GM18907 (cell line): ENCODE measurements at regions not wholly inside any gene's neighbourhood (a gene's known extent, or its start where the extent isn't known, plus 50 kb on each side); places are given as distances from the start of the nearest gene placed in this dataset.

Experiments
- ATAC-seq: cut with Tn5 transposase; IDR thresholded peaks from one replicate; pipeline ENCODE4 v1.9.1; 2021; ENCODE audit warnings: mild to moderate bottlenecking, moderate library complexity; ENCODE audit not compliant: unreplicated experiment

DNA sequence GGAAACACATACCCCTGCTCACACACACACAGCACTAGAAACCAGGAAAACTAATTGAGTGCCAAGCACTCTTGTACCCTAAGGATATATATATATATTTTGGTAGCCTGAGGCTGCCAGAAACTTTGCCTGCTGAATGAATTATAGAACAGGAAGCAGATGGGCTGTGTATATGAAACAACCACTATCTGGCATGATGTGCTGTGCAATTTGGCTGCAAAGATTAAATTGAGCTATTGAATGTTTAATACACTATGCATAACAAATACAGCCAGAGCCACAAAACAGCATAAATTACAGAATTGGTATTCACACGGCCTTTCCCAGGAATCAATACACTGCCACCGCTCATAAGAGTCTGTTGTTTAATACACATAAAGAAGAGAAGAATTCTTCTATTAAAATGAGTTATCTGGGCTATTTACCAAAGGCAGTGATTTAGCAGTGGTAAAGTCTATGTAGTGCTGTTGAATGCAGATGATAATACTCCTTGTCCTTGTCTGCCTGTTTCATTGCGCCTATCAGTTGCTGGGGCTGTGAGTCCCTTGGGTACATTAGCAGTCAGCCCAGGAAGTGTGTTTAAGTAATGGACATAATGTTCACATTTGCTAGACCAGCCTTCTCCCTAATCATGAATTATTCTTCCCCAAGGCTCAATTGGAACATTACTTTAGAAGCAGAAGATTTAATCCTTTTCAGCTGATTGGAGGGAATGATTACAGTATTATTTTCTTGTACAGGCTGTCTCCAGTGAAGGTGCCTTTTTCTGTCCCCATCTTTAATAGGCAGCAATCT, 294.3 kb downstream of the TLE1 start:
- ATAC-seq: no peak

DNA sequence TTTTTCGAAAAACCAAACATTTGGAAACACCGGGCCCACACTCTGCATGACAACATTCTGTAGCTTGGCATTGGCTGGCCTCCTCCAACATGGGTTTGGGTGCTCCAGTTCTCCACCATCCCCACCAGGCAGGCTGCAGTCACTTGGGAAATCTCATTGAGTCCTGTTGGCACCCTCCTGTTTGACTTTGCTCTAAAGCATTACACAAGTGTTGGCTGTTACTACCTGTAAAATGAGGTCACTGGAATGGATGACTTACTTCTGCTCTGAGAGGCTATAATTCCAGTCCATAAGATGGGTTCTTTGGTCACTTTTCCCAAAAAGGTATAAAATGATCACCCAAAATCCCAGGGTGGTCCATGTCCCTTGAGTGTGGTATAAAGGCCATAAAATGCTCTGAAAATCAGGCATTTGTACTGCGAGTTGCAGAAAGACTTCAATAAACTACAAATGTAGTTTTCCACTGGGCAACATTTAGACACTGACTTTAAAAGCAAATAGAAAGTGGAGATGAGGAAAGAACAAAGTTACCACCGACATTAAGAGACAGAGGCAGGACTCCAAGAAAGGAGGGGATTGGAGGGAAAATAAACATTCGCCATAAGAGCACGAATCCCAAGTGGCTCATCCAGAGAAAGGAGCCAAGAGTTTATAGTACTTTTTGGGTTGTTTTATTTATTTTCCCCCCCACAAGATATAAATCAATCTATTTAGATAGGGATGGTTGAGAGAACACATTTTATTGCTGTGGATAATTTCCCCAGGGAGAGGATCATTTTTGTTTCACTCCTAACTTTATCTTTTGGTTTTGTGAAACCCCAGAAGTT, 295.1 kb downstream of the TLE1 start:
- ATAC-seq: no peak

DNA sequence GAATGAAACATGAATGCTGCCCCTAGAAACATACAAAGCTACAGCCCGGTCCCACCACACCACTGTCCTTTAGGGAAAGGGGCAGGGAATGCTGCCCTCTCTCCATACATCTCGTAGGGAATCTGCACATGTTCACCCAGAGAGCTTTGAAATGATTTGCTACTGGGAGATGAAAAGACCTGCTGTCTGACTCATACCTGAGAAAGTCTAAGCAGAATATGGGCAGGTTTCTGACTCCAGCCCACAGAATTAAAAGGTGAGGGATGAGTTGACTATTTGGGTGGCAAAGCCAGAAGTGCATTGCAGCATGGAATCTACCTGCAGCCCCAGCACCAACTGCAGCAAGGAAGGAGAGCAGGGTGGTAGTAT, 297.9 kb downstream of the TLE1 start:
- no peak for ATAC-seq

DNA sequence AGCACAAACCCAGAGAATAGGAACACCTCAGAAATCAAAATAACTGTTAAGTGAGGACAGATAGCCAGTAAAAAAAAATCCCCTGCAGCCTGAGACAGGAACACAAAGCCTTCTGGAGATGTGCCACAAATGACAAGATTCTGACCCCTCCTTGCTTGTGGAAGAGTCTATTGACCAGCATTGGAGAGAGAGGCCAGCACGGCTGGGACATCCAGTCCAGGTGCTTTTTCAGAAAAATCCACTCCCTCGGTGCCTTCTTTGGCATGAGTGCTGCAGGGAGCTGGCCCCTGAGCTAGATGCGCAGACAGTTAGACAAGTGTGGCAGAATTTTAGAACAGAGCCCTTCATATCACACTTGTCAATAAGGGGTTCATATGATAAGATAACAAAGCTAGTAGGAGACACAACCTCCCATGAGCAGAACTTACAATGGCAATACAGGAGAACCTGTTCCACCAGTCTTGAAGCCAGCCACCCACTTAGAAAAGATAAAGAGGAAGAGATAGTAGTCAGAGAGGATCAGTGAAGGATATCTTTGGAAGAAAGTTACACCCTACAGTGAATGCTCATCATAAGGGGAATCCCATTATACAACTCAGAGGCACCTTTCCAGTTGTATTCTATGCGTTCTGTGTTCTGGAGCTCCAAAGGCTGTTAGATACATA, 298.4 kb downstream of the TLE1 start:
- no peak for ATAC-seq

DNA sequence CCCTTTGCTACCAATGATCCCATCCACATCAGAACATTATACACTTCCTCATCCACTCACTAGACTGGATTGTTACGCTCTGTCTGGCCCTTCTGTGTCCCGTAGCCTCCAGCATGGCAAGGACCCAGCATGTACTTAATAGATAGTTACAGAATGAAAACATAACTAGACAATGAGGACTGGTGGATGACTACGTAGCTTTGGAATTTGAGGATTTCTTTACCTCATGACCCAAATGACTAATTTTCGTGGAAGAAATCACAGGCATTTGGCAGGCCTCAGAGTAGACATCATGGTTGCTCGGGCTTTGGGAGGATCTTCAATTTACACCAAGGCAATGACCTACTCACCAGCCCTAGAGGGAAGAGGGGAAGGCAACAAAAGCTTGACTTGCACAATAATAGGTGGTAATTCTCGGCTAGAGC, 299.8 kb downstream of the TLE1 start:
- no peak for ATAC-seq

DNA sequence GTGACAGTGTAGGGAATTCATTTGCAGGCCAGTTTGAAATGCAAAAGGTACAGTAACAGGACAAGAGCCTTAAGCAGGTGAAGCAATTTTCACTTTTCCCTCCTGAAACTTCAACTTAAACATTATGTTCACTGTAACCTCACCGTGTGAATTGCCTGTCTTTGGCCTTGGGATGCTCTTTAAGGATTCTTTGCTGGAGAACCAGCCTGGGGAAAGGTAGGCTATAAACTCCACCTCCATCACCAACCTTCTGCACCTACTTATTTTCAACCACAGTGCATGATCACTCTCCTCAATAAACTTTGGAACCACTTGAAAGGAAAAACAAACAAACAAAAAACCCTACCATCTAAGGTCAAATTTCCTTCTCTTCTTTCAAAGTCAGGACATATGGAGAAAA, 300.5 kb downstream of the TLE1 start:
- no peak for ATAC-seq

DNA sequence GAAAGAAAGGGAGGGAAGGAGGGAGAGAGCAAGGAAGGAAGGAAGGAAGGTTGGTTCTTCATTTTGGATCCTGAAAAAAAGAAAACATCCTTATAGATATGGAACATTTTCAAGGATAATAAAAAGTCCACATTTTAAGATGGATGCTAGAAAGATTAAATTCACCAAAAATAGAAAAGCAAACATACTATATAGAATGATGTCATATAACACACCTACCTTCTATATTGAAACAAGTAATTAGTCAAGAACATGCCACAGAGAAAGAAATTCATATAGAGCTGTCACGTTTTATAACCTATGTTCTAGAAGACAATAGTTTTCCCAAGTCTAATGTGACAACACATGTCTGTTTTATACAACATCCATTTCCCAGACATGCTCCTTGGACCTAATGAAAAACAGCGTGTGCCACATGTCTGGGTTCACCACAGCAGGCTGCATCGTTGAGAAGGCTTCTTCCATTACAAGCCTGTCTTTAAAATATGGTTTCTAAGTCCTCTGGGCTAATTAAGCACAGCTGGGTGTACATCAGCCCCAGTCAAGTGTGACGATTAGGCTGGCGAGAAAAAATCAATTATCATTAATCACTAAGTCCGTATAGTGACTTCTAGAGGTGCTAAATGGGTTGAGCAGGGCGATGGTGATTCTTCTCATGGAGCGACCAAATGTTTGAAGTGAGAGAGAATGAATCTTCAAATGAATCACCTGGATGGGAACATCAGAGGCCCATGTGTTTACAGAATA, 301.8 kb downstream of the TLE1 start:
- no peak for ATAC-seq

DNA sequence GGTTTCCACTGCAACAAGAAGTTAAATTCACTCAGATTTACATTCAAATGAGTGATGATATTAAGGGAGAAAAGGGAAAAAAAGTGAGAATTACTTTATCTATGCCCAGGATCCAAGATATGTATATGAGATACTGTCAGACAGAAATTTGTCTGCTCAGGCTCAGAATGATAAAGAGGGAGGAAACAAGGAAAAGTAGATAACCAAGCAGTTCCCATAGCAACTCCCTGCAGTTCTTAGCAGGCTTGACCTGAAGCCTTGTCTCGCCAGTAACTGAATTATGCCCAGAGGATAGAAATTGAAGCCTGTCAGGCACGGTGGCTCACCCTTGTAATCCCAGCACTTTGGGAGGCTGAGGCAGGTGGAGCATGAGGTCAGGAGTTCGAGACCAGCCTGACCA, 304.4 kb downstream of the TLE1 start:
- ATAC-seq: no peak

DNA sequence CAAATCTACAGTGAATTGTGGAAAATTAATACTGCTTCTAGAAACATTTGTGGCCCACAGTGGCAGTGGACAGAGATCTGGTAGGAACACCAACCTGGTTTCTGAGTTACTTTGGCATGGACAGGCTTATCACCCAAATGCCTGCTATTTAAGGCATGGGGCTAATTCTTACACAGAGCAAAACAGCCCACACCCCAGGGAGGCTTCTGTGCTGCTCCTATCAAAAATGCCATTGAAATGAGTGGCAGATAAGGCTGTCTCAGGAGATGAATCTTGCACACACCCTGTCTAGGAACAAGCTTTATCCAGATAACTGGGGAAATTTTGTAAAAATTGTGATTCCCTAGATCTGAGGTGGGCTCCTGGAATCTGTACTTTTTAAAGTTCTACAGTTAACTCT, 307.1 kb downstream of the TLE1 start:
- no peak for ATAC-seq

DNA sequence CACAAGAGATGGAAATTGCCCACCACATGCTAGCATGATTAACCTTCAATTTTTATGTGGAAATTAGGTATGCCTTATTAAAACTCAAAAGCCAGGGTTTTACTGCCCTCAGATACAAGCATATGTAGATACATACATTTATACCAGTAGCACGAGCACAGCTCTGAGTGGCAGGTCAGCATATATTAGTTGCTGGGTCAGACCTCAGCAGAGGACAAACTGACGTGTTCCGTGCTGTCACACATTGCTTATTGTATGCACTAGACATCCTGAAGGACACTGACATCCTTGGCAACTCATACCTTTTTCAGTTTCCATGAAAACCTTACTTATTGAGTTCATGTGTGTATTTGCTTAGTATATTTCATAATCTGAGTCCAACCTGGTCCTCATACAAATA, 307.7 kb downstream of the TLE1 start:
- ATAC-seq: no peak

DNA sequence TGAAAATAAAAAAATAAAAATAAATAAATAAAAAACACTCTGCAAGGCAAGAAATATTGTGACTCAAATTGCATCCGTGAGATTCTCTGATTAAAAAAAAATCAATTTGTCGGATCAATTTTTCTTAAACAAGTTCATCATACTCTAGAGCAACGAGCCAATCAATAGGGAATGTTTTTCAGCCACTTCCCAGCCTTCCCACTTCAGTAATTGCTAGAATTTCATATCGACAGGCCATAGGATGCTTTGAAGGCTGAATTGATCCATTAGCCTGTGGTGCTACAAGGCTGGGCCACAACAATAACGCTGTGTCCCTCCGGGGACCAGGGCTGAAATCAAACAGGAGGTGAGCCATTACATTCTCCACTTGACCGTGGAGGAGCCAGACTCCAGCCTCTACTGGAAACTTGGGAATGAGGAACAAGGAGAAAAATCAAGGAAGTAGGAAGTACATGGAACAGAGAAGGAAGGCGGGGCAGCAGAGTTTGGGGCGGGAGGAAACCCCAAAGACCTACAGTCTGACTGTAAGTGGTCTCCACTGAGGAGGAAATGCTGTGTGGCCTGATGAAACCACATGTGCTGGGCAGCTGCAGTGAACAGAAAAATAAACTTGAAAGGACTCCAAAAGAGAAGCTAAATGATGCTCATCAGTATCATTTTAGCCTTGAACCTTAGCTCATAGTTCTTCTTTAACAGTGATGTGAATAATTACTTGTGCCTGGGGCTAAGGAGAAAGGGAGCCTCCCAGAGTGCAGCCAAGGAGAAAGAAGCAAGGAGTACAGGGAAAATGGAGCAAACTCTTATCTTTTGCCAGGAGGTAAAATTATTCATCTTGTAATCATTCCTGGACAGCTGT, 308.6 kb downstream of the TLE1 start:
- ATAC-seq: no peak

DNA sequence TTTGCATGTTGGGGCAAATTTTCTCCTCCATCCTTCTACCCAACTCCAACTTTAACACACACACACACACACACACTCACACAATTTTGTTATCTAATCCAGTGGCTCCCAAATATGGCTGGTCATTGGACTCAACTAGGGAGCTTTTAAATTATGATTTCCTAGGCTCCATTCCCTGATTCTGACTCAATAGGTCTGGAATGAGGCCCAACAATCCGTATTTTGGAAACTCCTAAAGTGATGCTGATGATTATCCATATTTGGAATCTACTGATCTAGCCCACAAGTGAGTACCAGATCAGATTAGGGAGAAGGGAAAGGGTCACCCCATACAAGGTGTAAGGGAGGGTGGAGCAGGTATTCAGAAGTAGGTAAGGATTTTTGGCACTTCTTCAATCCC, 309.7 kb downstream of the TLE1 start:
- no peak for ATAC-seq

DNA sequence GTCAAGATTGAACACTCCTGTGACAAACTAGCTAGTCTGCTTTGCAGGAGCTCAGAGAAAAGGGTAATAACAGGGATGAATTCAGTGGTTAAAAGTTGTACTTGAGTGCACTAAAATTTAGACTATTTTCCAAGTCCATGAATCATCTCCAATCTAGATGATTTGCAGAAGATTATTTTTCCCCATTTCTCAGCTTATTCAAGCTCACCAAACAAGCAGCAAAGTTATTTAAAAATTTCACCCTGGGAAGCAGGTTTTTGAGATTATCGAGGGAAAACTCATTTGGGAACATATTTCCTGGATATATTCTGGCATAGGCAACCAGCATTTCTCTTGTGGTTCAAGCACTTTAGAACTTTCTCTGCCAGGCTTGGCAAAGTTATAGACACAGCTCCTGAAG, 311.4 kb downstream of the TLE1 start:
- ATAC-seq: no peak

DNA sequence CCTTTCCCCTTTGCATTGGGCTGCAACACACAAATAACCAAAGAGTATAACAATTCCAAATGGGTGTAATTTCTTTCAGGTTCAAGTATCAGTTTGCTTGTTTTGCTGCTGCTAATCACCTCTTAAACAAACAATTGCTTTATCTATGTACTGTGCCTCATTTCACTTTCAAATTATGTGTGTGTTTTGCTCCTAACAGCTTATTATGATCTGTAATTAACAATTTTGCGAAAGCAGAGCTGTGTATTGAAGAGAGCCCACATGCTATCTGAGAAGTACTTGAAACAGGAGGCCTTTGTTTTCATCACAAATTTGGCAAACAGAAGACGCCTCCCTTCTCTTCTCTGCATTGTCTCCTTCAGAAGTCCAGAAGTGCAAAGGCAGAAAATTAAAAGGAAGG, 312.0 kb downstream of the TLE1 start:
- ATAC-seq: no peak

DNA sequence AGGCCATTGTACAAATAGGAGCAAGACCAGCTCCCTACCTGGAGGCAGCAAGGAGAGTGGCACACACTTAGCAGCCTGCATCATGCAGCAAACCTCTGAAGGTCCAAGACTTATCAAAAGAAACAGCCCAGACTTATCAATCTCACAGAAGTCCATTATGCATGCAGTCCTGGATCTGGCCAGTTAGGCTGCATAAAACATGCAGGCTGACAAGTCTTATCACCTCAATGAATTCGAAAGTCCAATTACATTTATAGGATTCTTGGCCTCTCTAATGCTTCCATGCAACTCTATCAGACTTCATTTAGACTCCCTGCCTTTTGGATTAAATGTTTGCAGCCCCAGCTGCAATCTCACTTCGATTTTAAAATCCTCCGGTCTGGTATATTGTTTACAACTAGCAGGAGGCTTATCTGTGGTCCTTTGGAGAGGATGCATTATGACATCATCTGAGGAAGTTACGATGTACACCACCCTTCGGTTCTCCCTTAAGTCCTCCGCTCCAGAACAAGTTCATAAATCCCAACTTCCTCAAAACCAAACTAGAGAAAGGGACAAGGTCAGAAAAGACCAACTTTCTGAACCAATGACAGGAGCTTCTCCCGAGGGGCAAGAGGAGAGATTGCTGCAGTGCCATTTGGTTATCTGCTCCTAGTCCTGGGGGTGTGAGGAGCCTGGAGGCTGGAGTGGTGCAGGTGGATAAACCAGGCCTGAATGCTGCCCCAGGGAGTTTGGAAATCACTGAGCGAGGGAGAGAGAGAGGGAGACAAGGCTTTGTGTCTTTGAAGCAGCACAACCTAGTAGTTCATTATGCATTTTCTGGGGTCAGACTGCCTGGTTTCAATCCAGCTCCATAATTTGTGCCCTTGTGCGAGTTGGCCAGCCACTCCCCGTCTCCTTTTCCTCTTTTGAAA, 313.9 kb downstream of the TLE1 start:
- ATAC-seq: no peak

DNA sequence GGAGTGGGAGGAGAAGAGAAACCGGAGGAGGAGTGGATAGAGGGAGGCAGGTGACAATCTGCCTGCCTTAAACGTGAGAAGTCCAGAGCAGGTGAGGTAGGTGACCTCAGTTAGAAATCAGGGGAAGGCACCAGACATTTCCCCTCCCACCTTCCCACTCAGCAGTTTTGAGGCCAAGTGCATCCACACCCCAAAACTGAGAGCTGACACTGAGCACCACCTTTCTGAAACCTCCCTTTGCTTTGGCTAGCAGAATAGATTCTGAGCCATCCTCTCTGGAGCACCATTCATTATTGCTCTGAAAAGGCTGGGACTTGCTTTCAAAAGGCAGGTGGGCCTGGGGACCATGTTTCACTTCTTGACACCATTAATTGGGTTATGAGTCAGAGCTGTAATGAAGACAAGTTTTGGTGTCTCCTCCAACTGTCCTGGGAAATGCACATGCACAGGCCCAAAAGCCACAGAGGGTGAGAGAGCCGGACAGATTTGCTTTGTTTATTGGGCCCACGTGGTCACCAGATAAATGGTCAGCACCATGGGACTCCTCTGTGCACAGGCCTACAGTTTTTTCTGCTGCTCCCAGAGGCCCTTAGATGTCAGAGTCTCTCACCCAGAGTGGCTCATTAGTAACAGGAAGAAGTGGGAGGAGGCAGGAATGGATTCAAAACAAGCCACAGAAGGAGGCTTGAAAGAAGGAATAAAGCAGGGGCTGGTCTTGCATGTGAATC, 314.7 kb downstream of the TLE1 start:
- no peak for ATAC-seq

DNA sequence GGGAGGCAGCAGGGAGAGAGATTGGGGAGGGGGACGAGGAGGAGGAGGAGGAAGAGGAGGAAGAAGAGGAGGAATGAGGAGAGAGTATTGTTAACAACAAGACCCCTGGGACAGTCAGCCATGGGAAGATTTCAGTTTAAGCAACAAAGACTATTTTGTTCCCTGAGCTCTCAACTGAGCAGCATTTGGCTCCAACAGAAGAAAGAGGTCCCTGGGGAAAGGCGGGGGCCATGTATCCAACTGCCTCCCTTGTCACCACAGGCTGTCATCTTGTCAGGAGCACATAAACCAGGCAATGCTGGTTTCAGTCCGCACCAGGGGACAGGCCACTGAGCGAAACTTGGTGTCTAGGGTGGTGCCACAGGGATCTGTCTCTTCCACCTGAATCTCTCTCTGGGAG, 316.1 kb downstream of the TLE1 start:
- no peak for ATAC-seq

DNA sequence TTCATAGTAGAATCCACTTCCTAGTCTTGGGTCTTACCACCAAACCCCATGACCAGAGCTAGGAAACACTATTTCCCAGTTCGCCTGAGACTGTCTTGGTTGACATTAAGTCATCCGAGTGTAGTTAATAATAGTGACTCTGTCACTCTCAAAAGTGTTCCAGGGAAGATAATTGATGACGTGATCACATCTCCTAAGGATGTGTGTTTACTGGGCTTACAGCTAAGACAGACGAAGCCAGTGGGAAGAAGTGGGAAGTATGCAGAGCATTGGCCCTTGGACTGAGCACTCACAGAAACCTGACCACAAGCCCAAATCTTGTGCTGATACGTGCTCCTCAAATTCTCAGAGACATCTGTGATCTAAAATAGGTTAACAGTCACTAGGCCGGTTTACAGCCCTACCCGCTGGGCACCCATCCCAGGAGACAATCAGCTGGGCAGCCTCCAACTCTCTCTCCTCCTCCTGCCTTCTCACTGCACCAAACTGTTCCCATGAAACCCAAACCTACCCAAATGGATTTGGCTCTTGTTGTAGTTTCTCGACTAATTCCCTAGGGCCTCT, 316.6 kb downstream of the TLE1 start:
- no peak for ATAC-seq
